ENCODE measurements at regions not wholly inside any gene's neighbourhood (a gene's known extent, or its start where the extent isn't known, plus 50 kb on each side); places are given as distances from the start of the nearest gene placed in this dataset.
"Not testable (repeated sequence)": the region's sequence is repeated elsewhere in the genome, so short reads cannot be mapped to it uniquely, and the experiment has no call there.

GRCh38 chr5:57988813-57989212 is 471.1 kb downstream of the PLK2 start:
- DNase-seq (ENCODE audit: extremely low read depth, low read depth) = no peak

DNA sequence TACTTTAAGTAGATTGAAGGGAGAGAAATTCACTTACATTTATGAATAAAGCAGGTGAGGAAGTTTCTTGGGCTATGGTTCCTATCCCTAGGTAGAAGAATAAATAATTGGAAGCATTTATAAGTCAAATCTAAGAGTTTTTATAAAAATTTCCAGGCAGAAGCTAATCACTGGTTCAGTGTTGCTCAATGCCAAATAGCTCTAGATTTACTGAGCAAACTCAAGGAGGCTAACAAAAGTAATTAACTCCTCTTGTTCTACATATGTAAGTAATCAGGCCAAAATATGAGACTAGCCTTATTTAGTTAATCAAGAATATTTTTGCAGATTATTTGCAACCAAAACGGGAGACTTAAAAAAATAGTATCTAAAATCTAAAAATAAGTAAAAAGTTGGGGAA is 472.3 kb downstream of the PLK2 start:
- DNase-seq (ENCODE audit: extremely low read depth, low read depth) = no peak

DNA sequence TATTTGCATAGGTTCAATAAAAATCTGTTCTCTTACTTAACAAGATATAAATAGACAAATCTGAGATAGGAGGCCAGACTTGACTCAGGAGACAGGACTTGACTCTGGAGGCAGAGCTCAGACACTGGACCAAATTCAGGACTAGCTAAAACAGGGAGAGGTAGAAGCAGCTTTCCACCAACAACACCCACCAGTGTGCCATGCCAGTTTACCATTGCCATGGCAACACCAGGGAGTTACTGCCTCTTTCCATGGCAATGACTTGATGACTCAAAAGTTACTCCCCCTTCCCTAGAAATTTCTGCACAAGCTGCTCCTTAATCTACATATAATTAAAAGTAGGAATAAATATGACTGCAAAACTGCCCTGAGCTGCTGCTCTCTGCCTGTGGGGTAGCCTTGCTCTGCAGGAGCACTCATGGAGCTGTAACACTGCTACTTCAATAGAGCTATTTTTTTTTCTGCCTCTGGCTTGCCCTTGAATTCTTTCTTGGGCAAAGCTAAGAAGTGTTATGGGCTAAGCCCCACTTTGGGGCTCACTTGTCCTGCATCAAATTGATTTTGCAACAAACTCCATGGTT is 473.0 kb downstream of the PLK2 start:
- DNase-seq (ENCODE audit: extremely low read depth, low read depth) = no peak

DNA sequence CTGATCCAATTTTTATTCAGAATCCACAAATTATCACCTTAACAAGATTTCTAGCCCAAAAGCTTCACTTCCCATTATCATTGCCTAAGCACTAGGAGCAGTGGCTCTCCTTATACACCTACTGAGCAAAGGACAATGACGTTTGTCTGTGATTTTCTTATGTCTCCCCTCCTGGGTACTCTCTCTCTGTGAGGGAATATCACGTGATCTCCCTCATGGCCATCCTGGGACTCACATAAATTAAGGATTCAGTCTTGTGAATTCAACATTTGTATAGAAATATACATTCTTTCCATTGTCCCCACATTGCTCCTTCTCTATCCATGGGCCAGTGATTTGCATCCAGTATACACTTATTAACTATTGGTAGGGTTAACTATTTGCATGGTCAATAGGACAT is 476.5 kb downstream of the PLK2 start:
- no peak for DNase-seq (ENCODE audit: extremely low read depth, low read depth)

DNA sequence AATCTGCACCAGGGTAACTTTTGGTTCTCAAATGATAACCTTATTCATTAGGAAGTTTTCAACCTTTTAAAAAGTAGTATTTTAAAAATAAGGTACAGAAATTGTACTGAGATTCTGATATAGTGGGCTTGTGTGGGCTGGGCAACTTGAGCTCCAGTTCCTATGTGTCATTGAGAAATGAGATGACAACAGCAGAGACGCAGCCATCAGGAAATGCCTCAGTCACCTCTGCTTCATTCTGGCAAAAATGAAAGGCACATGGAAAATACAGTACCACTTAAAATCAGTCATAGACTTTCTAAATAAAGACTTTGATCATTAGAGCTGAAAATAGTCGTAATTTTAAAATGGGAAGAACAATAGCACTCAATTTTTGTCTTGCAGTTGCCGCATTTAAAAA is 480.2 kb downstream of the PLK2 start:
- no peak for DNase-seq (ENCODE audit: extremely low read depth, low read depth)

DNA sequence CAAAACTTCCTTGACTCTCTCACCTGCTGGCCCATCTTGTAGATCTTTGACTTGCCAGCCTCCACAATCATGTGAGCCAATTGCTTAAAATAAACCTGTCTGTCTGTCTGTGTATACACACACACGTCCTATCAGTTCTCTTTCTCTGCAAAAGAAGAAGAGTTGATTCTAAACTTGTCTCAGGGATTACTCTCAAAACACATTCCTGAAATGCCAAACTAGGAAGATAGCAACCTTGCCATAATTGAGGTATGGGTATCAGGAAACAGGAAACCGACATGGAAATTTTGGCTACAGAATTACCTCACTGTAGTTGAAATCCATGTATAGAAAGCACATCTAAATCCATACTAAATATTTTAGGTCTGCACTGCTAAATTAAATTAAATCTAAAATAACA is 483.4 kb downstream of the PLK2 start:
- DNase-seq (ENCODE audit: extremely low read depth, low read depth) = no peak

DNA sequence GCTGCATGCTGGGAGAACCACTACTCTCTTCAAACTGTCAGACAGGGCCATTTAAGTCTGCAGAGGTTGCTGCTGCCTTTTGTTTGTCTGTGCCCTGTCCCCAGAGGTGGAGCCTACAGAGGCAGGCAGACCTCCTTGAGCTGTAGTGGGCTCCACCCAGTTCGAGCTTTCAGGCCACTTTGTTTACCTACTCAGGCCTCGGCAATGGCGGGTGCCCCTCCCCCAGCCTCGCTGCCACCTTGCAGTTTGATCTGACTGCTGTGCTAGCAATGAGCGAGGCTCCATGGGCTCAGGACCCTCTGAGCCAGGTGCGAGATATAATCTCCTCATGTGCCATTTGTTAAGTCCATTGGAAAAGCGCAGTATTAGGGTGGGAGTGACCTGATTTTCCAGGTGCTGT is 487.8 kb downstream of the PLK2 start:
- not testable (repeated sequence) for DNase-seq (ENCODE audit: extremely low read depth, low read depth)

GRCh38 chr5:57960569-57960968 is 478.0 kb upstream of the ACTBL2 start:
- DNase-seq (ENCODE audit: extremely low read depth, low read depth) = no peak

- no peak for DNase-seq (ENCODE audit: extremely low read depth, low read depth)
Observed at GRCh38 chr5:57956636-57957035, 474.0 kb upstream of the ACTBL2 start.

GRCh38 chr5:57955511-57955910 is 472.9 kb upstream of the ACTBL2 start:
- no peak for DNase-seq (ENCODE audit: extremely low read depth, low read depth)

GRCh38 chr5:57953792-57954191 is 471.2 kb upstream of the ACTBL2 start:
- no peak for DNase-seq (ENCODE audit: extremely low read depth, low read depth)

DNA sequence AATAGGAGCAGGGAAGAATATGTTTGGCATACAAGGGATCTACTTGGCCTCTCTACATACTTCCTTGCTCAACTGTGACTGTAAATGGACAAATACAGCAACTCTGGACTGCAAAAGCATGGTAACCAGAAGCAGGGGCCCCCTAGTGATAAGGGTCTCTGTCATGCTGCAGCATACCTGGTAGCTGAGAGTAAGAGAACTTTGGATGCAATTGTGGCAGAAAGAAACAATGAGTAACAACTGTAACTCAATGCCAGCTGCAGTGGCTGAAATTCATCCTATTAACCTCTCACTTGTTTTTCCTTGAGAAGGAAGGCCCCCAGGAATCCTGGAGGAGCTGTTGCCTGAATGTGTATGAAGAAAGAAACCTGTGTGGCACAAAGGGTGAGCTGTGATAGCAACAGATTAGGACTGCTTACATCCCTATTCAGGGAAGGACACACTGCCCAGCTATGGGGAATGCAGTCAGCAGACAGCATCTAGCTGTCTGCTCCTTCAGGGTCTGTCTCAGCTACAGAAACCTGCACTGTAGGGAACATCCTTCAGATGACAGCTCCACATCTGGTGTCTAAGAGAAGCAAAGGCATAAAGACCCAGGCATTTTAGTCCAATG is 468.1 kb upstream of the ACTBL2 start:
- DNase-seq (ENCODE audit: extremely low read depth, low read depth) = no peak

GRCh38 chr5:57948091-57948490 is 465.5 kb upstream of the ACTBL2 start:
- DNase-seq (ENCODE audit: extremely low read depth, low read depth) = no peak

DNA sequence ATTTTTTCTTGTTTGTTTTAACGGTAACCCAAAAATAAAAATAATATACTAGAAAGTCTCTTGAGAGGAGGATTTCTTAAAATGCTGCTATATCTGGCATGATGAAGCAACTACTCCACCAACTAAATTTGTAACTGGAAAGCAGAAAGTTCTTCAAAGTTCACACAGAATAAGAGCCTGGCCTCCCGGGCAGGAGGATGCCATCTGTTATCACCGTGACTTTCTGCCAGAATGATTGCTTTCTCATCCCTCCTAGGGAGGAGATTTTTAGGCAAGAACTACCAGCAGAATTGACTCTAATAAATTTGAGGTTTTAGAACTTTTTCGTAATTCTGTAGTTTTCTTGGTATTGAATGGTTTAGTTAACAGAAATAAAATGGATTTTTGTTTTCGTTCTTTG is 464.6 kb upstream of the ACTBL2 start:
- no peak for DNase-seq (ENCODE audit: extremely low read depth, low read depth)

DNA sequence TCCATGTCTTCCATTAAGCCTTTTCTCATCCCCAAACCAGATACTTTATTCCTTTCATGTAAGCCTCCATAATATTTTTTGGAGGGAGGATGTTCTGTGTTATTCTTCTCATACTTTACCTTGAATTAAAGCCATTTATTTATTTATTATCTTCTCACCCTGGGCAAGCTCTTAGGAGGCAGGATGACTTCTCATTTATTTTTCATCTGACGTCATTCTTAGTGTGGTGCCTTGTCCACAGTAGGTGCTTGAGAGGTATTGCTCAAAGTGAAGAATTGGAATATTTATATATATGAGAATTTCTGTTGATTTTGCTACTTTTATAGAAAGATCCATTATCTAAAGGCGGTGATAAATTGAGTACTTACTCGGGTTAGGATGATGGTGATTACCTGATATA is 458.3 kb upstream of the ACTBL2 start:
- DNase-seq (ENCODE audit: extremely low read depth, low read depth) = no peak

DNA sequence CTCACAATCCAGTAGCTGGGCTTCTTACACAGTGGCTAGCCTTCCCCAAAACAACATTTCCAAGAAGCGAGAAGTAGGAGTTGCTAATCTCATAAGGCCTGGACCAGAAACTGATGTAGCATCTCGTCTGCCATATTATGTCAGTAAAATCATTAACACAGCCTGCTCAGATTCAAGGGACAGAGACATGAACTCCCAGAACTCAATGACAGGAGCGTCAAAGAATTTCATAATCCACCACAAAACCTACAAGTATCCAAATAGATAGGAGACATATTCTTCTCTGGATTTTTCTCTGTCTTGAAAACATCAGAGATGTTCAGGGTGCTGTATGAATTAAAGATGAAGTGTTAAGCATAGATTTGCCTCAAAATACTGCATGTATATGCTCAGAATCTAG is 457.6 kb upstream of the ACTBL2 start:
- no peak for DNase-seq (ENCODE audit: extremely low read depth, low read depth)

GRCh38 chr5:57939771-57940170 is 457.2 kb upstream of the ACTBL2 start:
- no peak for DNase-seq (ENCODE audit: extremely low read depth, low read depth)

DNA sequence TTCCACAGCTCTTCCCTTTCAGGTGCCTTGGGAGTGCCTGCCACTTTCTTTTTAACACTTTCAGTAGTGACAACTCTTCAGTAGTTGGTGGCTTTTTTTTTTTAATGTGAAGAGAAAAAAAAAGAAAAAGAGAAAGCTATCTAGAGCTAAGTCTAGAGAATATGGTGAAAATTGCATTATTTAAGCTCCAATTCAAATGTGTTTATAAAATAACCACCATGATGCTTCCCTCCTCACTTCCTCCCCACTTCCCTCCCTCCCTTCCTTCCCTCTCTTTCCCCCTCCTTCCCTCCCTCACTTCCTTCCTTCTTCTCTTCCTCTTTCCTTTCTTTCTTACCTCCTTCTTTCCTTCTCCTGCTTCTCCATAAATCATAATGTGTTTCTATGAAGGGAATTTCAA is 456.7 kb upstream of the ACTBL2 start:
- DNase-seq (ENCODE audit: extremely low read depth, low read depth) = no peak

DNA sequence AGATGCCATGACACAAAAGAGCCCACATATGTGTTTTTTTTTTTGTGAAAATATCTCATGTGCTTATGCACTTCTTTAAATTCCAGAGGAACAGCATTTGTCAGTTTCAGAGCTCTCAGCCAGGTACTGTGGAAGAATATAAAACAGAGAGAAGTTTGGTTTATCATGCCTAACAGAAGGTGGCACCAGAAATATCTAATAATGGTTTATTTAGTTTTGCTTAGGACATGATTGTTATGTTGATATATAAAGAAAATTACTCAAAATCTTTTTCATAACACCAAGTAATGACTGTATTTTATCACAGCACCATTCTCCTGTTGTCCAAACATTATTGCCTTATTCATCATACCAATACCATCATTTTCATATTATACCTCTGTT is 455.6 kb upstream of the ACTBL2 start:
- DNase-seq (ENCODE audit: extremely low read depth, low read depth) = no peak

DNA sequence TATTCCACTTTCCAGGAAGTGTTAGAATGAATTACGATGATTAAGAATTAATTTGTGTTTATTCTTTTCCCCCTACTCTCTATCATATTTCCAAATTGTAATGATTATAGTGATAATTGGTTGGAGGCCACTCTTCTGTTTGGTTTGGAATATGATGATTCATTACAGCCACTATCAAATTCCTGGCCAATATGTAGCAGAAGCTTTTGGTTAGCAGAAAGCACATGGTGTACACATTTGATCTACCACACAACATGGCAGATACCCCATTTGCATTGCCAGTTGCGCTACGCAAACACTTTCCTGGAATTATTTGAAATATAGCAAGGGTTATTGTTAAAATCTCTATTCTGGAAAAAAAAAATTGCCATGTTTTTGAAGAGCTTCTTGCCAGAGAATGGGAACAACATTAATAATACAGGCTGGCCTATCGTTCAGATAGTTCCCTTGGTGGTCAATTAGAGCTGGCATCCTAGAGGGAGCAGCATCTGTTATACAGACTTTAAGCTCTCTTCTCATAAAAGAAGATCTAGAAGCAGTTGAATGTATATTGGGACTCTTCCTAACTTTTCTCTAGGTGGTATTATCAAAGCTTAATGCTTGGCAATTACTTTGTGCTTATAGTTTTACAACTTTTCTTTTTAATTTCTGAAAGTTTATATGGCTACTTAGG is 455.0 kb upstream of the ACTBL2 start:
- DNase-seq (ENCODE audit: extremely low read depth, low read depth) = no peak

- no peak for DNase-seq (ENCODE audit: extremely low read depth, low read depth)
Observed at GRCh38 chr5:57937025-57937424, 454.4 kb upstream of the ACTBL2 start.

- DNase-seq (ENCODE audit: extremely low read depth, low read depth) = no peak
Observed at GRCh38 chr5:57932761-57933160, 450.1 kb upstream of the ACTBL2 start.

- no peak for DNase-seq (ENCODE audit: extremely low read depth, low read depth)
Observed at GRCh38 chr5:57931807-57932206, 449.2 kb upstream of the ACTBL2 start.
